HFFc6 (cell line): ENCODE measurements at regions not wholly inside any gene's neighbourhood (a gene's known extent, or its start where the extent isn't known, plus 50 kb on each side); places are given as distances from the start of the nearest gene placed in this dataset.
"Not testable (repeated sequence)": the region's sequence is repeated elsewhere in the genome, so short reads cannot be mapped to it uniquely, and the experiment has no call there.

Experiments
- DNase-seq: peaks from one replicate; pipeline ENCODE4 v3.0.0-alpha.2; 2018
- H3K27ac Mint-ChIP-seq: 2 replicates; pipeline ENCODE4 v1.8.0; 2020; ENCODE audit warnings: mild to moderate bottlenecking, mixed read lengths
- H3K27me3 Mint-ChIP-seq: 2 replicates; pipeline ENCODE4 v1.8.0; 2021; ENCODE audit warnings: mild to moderate bottlenecking, moderate library complexity, mixed read lengths; ENCODE audit not compliant: insufficient read depth
- H3K36me3 Mint-ChIP-seq: 2 replicates; pipeline ENCODE4 v1.8.0; 2021; ENCODE audit warnings: low read depth, mixed read lengths
- H3K4me1 Mint-ChIP-seq: 2 replicates; pipeline ENCODE4 v1.8.0; 2020; ENCODE audit warnings: low read depth, mixed read lengths
- H3K4me3 Mint-ChIP-seq: 2 replicates; pipeline ENCODE4 v1.8.0; 2020; ENCODE audit warnings: mild to moderate bottlenecking, moderate library complexity, mixed read lengths
- H3K9me3 Mint-ChIP-seq: 2 replicates; pipeline ENCODE4 v1.8.0; 2020; ENCODE audit warnings: mild to moderate bottlenecking, mixed read lengths
- CTCF ChIP-seq: fragments of 200-600 bp; sonication (generic); IDR thresholded peaks from 2 replicates; pipeline ENCODE4 v1.5.0; 2021; ENCODE audit warnings: antibody characterized with exemption, mild to moderate bottlenecking

GRCh38 chr6:74570044-74570443 lies 635.8 kb downstream of the COL12A1 start:
- no peak for TF ChIP-seq CTCF
- DNase-seq = no peak
- Mint-ChIP-seq H3K27ac (no peak overlapping the region), H3K27me3 (no peaks in the 10 kb centered on the region), H3K36me3 (no peaks in the 10 kb centered on the region), H3K4me3 (no peak overlapping the region), H3K9me3 (no peaks in the 10 kb centered on the region), H3K4me1 (no peaks in the 10 kb centered on the region)

- Mint-ChIP-seq H3K27ac (no peak overlapping the region), H3K4me1 (no peaks in the 10 kb centered on the region), H3K4me3 (no peak overlapping the region), H3K36me3 (no peaks in the 10 kb centered on the region), H3K9me3 (no peaks in the 10 kb centered on the region), H3K27me3 (no peaks in the 10 kb centered on the region)
- no peak for DNase-seq
- no peak for TF ChIP-seq CTCF
Observed at GRCh38 chr6:74568861-74569260, 637.0 kb downstream of the COL12A1 start.

- H3K27ac Mint-ChIP-seq, H3K4me3 Mint-ChIP-seq, H3K36me3 Mint-ChIP-seq, H3K27me3 Mint-ChIP-seq, H3K9me3 Mint-ChIP-seq, H3K4me1 Mint-ChIP-seq, DNase-seq: not testable (repeated sequence)
Observed at GRCh38 chr6:74567923-74568290, 637.9 kb downstream of the COL12A1 start.

GRCh38 chr6:74567281-74567922 lies 638.5 kb downstream of the COL12A1 start:
- H3K4me1 Mint-ChIP-seq = no peaks in the 10 kb centered on the region
- DNase-seq = no peak
- H3K4me3 Mint-ChIP-seq = no peak overlapping the region
- H3K9me3 Mint-ChIP-seq = no peaks in the 10 kb centered on the region
- H3K27ac Mint-ChIP-seq = no peak overlapping the region
- peaks cover 2% of the 10 kb centered on the region; the same call in 1 of the 2 replicates for H3K27me3 Mint-ChIP-seq
- H3K36me3 Mint-ChIP-seq = no peaks in the 10 kb centered on the region
- TF ChIP-seq CTCF = no peak

- Mint-ChIP-seq H3K36me3 (no peaks in the 10 kb centered on the region), H3K4me1 (no peaks in the 10 kb centered on the region), H3K27me3 (peaks cover under 1% of the 10 kb centered on the region; the same call in 1 of the 2 replicates), H3K4me3 (no peak overlapping the region), H3K9me3 (no peaks in the 10 kb centered on the region), H3K27ac (no peak overlapping the region)
- DNase-seq = no peak
- no peak for TF ChIP-seq CTCF
Observed at GRCh38 chr6:74557236-74557635, 648.6 kb downstream of the COL12A1 start.

GRCh38 chr6:74554041-74554440 lies 651.8 kb downstream of the COL12A1 start:
- DNase-seq = no peak
- Mint-ChIP-seq H3K9me3 (no peaks in the 10 kb centered on the region), H3K27me3 (peaks cover 5% of the 10 kb centered on the region; the same call in 1 of the 2 replicates), H3K4me3 (no peak overlapping the region), H3K4me1 (no peaks in the 10 kb centered on the region), H3K36me3 (no peaks in the 10 kb centered on the region), H3K27ac (no peak overlapping the region)
- no peak for TF ChIP-seq CTCF
